ENCODE measurements at regions not wholly inside any gene's neighbourhood (a gene's known extent, or its start where the extent isn't known, plus 50 kb on each side); places are given as distances from the start of the nearest gene placed in this dataset.
A peak's percentile ranks its signal among the peaks of the same experiment; 100 is the strongest.

GRCh38 chr1:38279148-38279547 is 232.6 kb upstream of the POU3F1 start (continued):
- TF ChIP-seq, protein P1, sequence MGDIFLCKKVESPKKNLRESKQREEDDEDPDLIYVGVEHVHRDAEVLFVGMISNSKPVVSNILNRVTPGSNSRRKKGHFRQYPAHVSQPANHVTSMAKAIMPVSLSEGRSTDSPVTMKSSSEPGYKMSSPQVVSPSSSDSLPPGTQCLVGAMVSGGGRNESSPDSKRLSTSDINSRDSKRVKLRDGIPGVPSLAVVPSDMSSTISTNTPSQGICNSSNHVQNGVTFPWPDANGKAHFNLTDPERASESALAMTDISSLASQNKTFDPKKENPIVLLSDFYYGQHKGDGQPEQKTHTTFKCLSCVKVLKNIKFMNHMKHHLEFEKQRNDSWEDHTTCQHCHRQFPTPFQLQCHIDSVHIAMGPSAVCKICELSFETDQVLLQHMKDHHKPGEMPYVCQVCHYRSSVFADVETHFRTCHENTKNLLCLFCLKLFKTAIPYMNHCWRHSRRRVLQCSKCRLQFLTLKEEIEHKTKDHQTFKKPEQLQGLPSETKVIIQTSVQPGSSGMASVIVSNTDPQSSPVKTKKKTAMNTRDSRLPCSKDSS (IDR thresholded peaks at IDR 0.05; ENCODE audit: low read depth, partially characterized antibody), result peak; percentile 61
- TF ChIP-seq TRIM28 (IDR thresholded peaks at IDR 0.05) (peak; percentile 74; the same call in 1 of the 2 replicates), PTBP1 (IDR thresholded peaks at IDR 0.05; ENCODE audit: low read depth, low read length) (no peak), ZNF232 (CRISPR knock-in tag; IDR thresholded peaks at IDR 0.05) (no peak), IFI16 (CRISPR knock-in tag; IDR thresholded peaks at IDR 0.05) (no peak), HNRNPLL (IDR thresholded peaks at IDR 0.05; ENCODE audit: low read depth, low read length, poor library complexity, severe bottlenecking) (no peak), PHF21A (IDR thresholded peaks at IDR 0.05; ENCODE audit: borderline replicate concordance, low read depth) (no peak), SNAPC5 (CRISPR knock-in tag; IDR thresholded peaks at IDR 0.05) (no peak), ZNF707 (CRISPR knock-in tag; conservative IDR thresholded peaks at IDR 0.05) (no peak)
- TF ChIP-seq, protein P2, sequence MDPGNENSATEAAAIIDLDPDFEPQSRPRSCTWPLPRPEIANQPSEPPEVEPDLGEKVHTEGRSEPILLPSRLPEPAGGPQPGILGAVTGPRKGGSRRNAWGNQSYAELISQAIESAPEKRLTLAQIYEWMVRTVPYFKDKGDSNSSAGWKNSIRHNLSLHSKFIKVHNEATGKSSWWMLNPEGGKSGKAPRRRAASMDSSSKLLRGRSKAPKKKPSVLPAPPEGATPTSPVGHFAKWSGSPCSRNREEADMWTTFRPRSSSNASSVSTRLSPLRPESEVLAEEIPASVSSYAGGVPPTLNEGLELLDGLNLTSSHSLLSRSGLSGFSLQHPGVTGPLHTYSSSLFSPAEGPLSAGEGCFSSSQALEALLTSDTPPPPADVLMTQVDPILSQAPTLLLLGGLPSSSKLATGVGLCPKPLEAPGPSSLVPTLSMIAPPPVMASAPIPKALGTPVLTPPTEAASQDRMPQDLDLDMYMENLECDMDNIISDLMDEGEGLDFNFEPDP (CRISPR knock-in tag; IDR thresholded peaks at IDR 0.05), result no peak
- TF ChIP-seq, protein P3, sequence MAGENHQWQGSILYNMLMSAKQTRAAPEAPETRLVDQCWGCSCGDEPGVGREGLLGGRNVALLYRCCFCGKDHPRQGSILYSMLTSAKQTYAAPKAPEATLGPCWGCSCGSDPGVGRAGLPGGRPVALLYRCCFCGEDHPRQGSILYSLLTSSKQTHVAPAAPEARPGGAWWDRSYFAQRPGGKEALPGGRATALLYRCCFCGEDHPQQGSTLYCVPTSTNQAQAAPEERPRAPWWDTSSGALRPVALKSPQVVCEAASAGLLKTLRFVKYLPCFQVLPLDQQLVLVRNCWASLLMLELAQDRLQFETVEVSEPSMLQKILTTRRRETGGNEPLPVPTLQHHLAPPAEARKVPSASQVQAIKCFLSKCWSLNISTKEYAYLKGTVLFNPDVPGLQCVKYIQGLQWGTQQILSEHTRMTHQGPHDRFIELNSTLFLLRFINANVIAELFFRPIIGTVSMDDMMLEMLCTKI (IDR thresholded peaks at IDR 0.05; ENCODE audit: partially characterized antibody), result no peak
- TF ChIP-seq, protein P4, sequence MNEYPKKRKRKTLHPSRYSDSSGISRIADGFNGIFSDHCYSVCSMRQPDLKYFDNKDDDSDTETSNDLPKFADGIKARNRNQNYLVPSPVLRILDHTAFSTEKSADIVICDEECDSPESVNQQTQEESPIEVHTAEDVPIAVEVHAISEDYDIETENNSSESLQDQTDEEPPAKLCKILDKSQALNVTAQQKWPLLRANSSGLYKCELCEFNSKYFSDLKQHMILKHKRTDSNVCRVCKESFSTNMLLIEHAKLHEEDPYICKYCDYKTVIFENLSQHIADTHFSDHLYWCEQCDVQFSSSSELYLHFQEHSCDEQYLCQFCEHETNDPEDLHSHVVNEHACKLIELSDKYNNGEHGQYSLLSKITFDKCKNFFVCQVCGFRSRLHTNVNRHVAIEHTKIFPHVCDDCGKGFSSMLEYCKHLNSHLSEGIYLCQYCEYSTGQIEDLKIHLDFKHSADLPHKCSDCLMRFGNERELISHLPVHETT (CRISPR knock-in tag; conservative IDR thresholded peaks at IDR 0.05 in 1 of 2, IDR thresholded peaks at IDR 0.05 in 1 of 2), result no peak
- TF ChIP-seq, protein P5, sequence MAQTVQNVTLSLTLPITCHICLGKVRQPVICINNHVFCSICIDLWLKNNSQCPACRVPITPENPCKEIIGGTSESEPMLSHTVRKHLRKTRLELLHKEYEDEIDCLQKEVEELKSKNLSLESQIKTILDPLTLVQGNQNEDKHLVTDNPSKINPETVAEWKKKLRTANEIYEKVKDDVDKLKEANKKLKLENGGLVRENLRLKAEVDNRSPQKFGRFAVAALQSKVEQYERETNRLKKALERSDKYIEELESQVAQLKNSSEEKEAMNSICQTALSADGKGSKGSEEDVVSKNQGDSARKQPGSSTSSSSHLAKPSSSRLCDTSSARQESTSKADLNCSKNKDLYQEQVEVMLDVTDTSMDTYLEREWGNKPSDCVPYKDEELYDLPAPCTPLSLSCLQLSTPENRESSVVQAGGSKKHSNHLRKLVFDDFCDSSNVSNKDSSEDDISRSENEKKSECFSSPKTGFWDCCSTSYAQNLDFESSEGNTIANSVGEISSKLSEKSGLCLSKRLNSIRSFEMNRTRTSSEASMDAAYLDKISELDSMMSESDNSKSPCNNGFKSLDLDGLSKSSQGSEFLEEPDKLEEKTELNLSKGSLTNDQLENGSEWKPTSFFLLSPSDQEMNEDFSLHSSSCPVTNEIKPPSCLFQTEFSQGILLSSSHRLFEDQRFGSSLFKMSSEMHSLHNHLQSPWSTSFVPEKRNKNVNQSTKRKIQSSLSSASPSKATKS (CRISPR knock-in tag; IDR thresholded peaks at IDR 0.05), result no peak

Measured in K562 (cell line).